Renal cortical epithelial cell (primary cell): ENCODE measurements at regions not wholly inside any gene's neighbourhood (a gene's known extent, or its start where the extent isn't known, plus 50 kb on each side); places are given as distances from the start of the nearest gene placed in this dataset.
A peak's percentile ranks its signal among the peaks of the same experiment; 100 is the strongest.

ENCODE experiments used
- DNase-seq: peaks from one replicate; pipeline ENCODE4 v3.0.0-alpha.2; 2011; ENCODE audit warnings: low read depth

DNA sequence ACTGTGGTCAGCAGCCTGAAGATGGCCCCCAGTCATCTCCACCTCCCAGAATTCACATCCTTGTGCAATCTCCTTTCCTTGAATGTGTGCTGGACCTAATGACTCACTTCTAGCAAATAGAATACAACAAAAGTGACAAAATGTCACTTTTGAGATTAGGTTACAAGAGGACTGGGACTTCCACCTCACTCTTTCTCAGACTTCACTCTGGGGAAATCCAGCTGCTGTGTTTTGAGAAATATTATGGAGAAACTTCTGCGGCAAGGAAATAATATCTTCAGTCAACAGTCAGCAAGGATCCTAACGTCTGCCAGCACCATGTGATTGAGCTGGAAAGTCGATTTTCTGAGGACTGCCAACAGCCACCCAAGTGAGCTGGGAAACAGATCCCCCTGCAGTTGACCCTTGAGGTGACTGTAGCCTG lies 70.5 kb upstream of the GADD45A start:
- peak; percentile 76 for DNase-seq

DNA sequence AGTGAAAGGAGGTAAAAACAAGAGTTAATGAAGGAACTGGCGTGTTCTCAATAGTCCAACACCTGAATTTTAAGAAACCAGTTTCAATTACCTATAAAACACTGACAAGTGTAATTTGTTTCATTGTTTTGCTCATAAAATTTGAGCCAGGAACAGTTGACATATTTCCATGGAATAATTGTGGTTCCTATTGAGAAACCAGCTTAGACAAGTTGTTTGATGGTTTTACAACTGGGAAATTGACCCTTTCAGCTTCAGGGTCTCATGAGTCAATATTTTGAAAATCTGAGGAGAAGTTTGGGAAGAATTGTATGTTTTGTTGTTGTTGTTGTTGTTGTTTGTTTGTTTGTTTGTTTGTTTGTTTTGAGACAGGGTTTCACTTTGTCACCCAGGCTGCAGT lies 69.1 kb upstream of the GADD45A start:
- no peak for DNase-seq

DNA sequence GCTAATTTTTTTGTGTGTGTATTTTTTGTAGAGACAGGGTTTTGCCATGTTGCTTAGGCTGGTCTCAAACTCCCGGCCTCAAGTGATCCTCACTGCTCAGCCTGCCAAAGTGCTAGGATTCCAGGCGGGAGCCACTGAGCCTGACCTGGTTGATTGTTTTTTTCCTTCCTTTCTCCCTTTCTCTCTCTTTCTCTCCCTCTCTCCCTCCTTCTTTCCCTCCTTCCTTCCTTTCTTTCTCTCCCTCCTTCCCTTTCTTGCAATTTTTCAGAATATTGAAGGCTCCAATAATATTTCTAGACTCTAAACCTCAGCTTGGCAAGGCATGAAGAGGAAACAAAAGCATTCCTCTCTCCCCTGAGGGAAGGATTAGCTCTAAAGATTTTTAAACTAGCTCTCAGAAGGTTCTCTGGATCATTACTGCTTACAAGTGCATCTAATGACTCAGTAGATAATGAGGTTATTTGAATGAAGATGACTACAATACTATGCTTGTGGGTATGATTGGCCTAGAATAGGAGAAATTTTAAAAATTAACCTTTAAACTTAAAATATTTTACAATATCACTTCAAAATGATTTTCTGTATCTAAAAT lies 68.5 kb upstream of the GADD45A start:
- DNase-seq, result peak; percentile 61

DNA sequence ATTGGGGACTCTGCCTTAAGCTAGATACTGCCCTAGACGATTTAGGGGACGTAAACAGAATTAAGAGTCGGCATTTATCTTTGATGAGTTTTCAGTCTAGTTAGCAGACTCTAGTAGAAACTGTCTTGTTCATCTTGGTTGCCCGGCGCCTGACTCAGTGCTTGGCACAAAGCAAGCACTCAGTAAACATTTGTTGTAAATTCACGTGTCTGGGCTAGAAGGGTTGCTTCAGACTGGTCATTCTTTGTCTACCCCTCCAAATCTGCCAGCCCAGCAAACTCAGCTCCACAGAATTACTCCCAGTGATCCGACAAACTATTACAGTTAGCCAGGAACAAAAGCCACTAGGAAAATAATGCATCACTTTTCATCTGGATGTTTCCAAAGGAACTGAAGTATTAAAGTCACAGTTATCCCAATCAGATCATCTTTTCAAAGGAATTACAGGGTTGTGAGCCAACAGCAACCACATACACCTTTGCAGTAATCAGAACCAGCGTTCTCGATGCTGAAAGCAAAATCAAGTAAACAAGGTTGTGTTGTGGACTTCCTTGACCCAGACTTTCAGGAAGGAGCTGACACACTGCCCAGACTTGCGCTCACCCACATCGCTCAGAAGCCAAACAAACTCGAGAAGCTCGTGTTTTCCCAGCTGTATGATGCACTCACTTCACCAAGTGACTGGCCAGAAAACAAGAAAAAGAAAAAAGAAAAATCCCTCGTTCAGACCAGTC lies 66.5 kb upstream of the GADD45A start:
- DNase-seq, result peak; percentile 95

DNA sequence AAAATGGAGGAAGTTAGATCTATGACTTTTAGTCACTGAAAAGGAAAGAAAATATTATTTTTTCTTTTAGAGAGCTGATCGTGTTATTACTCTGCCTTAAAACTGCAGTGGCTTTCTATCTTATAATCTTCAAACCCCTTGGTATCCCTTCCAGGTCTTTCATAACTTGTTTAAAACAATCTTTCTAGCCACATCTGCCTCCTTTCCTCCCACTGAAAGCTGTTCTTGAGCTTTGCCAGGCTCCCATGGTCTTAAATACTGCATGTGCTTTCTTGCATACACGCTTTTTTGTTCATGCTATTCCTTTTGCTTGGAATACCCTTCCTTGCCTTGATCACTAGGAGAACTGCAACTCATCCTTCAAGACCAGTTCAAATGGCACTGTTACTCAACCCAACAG lies 65.9 kb upstream of the GADD45A start:
- no peak for DNase-seq

DNA sequence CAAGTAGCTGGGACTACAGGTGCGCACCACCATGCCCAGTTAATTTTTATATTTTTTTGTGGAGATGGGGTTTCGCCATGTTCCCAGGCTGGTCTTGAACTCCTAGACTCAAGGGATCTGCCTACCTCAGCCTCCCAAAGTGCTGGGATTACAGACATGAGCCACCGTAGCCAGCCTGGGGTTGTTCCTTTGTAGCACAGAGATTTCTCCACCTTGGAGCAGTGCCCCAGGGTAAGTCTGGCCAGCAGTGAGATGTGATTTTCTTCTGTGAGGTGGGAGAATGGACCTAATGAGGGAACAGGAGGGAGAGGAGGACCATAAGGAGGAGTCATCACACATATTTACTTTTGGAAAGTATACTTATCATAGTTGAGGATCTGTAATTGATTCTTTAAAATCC lies 61.1 kb upstream of the GADD45A start:
- no peak for DNase-seq

DNA sequence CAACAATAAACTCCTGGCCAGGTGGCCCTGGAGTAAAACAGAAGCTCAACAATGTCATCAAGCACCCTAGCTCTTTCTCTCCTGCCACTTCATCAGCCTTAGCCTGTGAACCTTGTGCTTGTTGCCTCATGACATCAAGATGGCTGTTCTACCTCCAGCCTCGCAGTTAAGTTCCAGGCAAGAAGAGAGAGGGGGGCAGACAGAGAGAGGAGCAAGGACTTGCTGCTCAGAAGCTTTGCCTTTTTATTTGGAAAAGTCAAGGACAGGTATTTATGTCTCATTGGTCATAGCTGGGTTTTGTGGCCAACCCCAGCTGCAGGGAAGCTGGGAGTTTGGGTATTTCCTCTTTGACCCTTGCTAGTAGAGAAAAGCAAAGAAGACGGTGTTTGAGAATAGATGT lies 60.3 kb upstream of the GADD45A start:
- no peak for DNase-seq

DNA sequence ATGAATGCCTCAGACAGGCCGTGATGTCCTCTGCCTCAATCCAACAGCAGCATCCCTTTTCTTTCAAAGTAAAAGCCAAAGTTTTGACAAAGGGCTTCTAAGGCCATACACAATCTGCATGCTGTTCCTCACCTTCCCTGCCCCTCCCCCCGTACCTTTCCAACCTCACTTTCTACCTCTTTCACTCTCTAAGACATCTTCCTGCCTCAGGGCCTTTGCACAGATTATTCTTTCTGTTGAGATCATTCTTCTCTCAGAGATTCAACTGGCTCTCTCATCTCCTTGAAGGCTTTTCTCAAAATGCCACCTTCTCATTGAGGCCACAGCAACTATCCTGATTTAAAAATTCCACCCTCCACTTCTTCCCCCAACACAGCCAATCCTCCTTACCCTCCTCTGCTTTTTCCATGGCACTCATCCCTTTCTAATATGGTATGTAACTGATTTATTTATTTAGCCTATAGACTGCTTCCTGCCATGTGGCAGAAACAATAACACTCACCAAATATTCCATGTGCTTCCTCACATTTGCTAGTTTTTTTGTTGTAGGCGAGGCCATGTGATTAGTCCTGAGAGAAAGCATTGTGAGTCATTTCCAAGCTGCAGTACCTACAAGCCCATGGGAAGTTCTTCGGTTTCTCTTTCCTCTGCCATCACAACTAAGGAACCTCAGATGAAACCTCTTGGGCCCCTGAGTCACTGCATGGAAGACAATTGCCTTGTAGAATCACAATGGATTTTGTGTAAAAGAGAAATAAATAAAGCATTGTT lies 58.7 kb upstream of the GADD45A start:
- peak; percentile 89 for DNase-seq

DNA sequence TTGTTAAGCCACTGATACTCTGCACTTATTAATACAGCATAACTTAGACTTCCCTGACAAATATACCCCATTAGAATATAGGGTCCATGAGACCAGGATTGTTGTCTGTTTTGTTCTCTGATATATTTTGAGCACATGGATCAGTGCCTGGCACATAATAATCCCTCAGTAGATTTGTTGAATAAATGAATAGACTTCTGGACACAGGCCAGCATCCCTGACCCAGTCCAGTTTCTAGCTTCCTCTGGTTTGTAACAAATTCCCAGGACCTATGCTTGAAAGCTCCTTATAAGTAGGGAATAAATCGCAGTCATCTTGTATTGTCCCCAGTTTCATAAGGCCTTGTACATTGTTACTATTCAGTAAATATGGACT lies 58.2 kb upstream of the GADD45A start:
- no peak for DNase-seq

DNA sequence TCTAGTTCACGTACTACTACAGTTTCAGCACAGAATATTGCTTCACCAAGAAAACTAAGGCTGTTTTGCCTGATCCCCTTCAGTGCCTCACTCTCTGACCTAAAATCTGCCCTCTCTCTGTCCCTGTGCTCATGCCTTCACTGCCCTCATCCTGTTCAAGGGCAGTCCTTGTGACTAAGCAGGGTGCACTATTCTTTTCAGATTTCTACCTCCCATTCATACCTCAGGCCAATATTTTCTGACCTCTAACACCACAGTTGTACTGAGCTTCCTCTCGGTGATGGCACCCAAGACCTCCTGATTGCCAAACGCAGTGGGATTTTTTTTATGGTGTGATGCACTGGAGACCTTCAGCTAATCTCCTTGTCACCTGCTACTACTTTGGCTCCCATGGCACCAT lies 57.7 kb upstream of the GADD45A start:
- no peak for DNase-seq

DNA sequence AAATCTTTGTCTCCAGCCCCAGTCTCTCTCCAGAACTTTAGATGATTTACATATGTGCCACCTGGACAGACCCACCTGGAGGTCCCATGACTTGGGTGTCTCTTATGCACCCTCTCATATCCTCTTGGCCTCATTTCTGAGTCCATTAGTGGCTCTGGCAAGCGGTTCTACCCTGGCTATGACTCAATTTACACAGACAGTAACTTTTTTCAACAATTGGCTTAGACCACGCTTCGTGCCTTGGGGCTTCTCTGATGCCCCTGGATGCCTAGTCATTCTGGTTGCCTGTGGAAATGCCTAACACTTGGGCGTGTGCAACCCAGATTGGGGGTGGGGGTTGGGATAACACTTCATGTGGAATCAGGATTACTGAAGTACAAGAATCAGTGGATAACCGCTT lies 57.1 kb upstream of the GADD45A start:
- no peak for DNase-seq

DNA sequence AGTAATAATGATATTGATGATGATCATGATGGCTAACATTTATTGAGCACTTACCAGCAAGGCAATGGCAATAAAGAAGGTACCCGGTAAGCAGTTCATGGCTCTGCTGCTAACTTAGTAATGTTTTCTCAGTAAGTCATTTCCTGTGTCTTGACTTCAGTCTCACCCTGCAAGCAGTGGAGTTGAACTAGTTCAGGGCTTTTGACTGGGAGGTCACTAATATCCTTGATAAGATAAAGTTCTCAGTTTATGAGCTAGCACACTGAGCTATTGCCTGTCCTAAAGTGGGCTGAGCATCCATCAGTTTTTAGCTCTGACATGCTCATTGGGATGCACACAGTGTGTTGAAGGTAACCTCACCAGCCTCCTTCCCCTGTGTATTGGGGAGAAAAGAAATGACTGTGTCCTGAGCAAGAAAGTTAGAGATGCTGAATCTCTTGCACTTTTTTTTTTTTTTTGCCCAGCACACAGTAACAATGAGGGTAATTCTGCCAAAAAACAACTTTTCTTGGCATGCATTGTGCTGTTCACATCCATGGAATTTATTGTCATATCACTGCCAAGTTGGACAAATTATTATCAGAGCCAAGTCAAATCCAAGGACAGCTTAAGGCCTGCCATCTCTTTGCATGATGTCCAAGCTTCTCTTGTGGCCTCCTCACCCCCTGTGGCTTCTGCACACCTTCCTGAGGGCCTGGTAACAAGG lies 55.5 kb upstream of the GADD45A start:
- no peak for DNase-seq

DNA sequence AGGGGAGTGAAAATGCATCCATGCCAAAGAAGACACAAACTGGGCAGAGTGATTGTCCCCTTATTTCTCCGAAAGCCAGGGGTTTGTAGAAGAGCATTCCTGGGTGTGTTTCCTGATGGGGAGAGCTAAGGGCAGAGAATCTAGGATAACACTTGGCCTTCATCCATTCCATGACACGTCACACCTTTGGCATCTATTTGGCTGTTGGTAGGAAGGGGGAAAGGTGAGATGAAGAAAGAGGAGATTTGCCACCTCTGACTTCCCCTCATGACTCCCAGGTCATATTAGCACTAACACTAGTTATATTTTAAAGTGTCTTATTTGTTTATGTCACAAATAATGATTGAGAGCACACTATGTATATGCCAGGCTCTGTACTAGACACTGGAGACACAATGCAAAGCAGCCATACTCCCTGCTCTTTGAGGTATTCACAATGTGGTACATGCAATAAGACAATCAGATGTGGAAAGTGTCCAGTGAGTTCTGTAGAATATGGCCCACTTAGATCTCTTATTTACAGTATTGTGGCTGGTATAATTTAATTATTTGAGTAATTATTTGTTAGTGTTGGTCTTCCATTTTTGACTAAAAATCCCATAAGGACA lies 54.5 kb upstream of the GADD45A start:
- no peak for DNase-seq

DNA sequence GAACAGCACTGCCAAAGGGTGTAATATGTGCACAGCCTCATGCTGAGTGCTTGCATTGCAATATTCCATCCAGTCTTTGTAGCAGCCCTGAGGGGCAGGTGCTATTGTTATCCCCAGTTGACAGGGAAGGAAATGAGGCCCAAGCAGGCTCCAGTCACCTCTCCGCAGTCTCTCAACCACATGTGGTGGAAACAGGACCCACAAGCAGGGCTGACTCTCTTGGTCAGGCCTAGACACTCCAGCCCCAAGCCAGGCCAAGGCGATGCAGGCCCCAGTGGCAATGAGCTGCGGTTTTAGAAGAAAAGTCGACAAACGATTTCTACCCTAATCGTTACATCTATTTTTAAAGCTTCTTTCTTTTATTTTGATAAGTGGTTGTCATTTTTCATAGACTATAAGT lies 52.6 kb upstream of the GADD45A start:
- DNase-seq, result no peak

DNA sequence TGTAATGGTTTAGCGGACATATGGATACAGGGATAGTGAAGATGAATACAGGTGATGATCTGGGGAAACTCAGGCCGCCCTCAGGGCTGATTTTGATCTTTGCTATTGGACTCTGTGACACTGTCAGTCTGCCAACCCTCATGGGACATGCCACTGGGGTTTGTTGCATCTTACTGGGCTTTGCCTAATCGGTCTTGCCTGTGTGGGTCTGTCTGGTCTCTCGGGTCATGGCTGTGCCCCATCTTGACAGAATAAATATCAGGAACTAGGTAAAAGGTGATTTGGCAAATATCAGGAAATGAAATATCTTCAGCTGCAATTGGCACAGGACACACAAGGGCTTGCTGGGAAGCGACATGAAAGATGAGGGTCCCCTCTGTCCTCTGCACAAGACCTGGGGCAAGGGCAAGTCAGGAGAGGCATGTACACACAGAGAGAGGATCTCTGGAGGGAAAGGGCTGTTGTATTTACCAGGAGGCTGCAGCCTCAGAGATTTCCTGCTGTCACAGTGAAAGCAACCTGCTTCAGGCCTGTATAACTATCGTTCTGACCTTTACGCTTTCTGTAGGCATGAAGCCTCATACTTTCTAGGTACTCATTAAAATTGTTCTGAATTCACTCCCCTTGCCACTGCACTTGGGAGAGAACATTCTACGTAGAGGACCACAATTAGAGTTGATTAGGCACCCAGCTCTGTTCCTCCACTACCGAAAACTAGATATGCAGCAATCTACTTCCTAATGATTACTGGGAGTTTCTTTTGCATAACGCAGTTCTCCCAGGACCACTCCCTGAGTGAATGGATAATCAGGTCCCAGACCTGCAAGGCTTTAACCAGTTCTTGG lies 52.0 kb upstream of the GADD45A start:
- no peak for DNase-seq

DNA sequence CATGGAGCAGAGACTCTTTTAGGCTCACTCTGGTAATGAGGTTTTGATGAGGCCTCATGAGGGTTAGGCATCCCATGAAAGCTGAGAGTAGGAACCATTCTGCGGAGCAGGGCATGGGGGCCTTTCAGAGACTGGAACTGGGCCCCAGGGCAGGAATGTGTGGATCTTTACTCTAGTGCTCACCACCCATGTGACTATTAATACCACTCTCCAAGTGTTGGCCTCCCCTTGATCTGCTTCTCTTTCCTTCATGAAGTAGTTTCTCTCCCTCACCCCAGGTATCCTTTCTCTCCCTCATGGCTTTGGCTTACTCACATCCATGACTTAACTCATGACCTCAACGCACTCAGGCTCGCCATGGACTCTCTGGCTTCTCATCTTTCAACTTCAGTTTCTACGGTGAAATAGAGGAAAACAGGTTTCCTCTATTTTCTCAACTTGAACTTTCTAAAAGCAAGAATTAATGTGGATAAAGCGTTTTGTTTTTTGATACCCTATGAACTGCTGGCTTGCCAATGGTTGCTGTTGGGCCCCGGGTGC lies 50.5 kb upstream of the GADD45A start:
- no peak for DNase-seq

DNA sequence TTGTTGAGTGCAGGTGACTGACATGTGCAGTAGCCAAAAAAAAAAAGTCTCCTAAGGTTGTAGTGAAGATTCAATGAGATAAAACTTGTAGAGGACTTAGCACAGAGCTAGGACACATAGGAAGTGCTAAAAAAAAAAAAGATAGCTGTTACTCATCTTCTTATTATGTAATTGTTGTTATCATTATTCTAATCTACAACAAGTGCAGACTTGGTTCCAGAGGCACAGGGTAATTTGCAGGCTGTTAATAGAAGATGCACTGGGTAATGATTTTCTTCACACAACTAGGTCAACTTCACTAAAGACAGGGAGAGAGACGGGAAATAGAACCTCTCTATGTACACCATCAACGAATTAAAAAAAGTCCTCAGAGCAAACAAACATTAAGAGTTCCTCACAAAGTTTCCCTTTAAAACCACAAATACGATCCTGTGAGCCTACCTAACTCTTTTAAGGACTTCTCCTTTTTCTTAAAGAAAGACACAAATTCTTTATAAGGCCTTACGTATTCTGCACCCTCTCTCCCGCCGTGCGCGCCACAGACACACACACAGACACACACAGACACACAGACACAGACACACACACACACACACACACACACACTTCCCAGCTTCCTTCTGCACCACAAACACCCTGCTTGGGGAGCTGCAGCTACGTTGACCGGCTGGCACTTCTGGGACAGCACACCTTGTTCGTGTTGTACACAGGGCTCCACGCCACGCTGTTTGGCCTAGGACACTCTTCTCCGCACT lies 49.8 kb upstream of the GADD45A start:
- DNase-seq, result no peak
